Activated T-helper 9 cell treated with anti-CD3 and anti-CD28 coated beads, Interleukin-2, amount 50 U/mL, for 16 hours (primary cell): ENCODE measurements at regions not wholly inside any gene's neighbourhood (a gene's known extent, or its start where the extent isn't known, plus 50 kb on each side); places are given as distances from the start of the nearest gene placed in this dataset.
"Not testable (repeated sequence)": the region's sequence is repeated elsewhere in the genome, so short reads cannot be mapped to it uniquely, and the experiment has no call there.

Experiments
- DNase-seq: peaks from one replicate; pipeline ENCODE4 v3.0.0-alpha.2; 2020; ENCODE audit warnings: low read depth

- no peak for DNase-seq
Observed at GRCh38 chr1:30120245-30121000, 603.0 kb downstream of the MATN1 start.

- DNase-seq: no peak
Observed at GRCh38 chr1:30117685-30118084, 605.7 kb downstream of the MATN1 start.

- DNase-seq: no peak
Observed at GRCh38 chr1:30111431-30111830, 612.0 kb downstream of the MATN1 start.

- no peak for DNase-seq
Observed at GRCh38 chr1:30110846-30111245, 612.5 kb downstream of the MATN1 start.

GRCh38 chr1:30109853-30110252 lies 613.5 kb downstream of the MATN1 start:
- DNase-seq: no peak

GRCh38 chr1:30108186-30108585 lies 615.2 kb downstream of the MATN1 start:
- no peak for DNase-seq

GRCh38 chr1:30106125-30106524 lies 617.3 kb downstream of the MATN1 start:
- DNase-seq: no peak

GRCh38 chr1:30104551-30104950 lies 618.8 kb downstream of the MATN1 start:
- no peak for DNase-seq

GRCh38 chr1:30103708-30104411 lies 619.5 kb downstream of the MATN1 start:
- DNase-seq: no peak

- DNase-seq: no peak
Observed at GRCh38 chr1:30102605-30103004, 620.8 kb downstream of the MATN1 start.

GRCh38 chr1:30101487-30102227 lies 621.7 kb downstream of the MATN1 start:
- DNase-seq: no peak

GRCh38 chr1:30101016-30101415 lies 622.4 kb downstream of the MATN1 start:
- no peak for DNase-seq

GRCh38 chr1:30100524-30100862 lies 622.9 kb downstream of the MATN1 start:
- no peak for DNase-seq

GRCh38 chr1:30099587-30100523 lies 623.5 kb downstream of the MATN1 start:
- no peak for DNase-seq

GRCh38 chr1:30097851-30098250 lies 625.5 kb downstream of the MATN1 start:
- not testable (repeated sequence) for DNase-seq

GRCh38 chr1:30095451-30096025 lies 627.8 kb downstream of the MATN1 start:
- DNase-seq: no peak

- no peak for DNase-seq
Observed at GRCh38 chr1:30095051-30095450, 628.3 kb downstream of the MATN1 start.

GRCh38 chr1:30092051-30092858 lies 631.1 kb downstream of the MATN1 start:
- DNase-seq: no peak

GRCh38 chr1:30090162-30090820 lies 633.1 kb downstream of the MATN1 start:
- no peak for DNase-seq

- no peak for DNase-seq
Observed at GRCh38 chr1:30089024-30089430, 634.4 kb downstream of the MATN1 start.
